ENCODE measurements at regions not wholly inside any gene's neighbourhood (a gene's known extent, or its start where the extent isn't known, plus 50 kb on each side); places are given as distances from the start of the nearest gene placed in this dataset.

GRCh38 chr1:69103705-69104385, 463.9 kb upstream of the LRRC7 start (continued):
- TF ChIP-seq ZBTB33 (IDR thresholded peaks at IDR 0.05) (no peak), YY1 (IDR thresholded peaks at IDR 0.05) (no peak), RXRA (IDR thresholded peaks at IDR 0.05) (no peak), SP1 (IDR thresholded peaks at IDR 0.05) (no peak), HNF4G (IDR thresholded peaks at IDR 0.05) (no peak), FOXA1 (IDR thresholded peaks at IDR 0.05) (no peak), TAF1 (conservative IDR thresholded peaks at IDR 0.05) (no peak), GABPA (IDR thresholded peaks at IDR 0.05 in 1 of 2, conservative IDR thresholded peaks at IDR 0.05 in 1 of 2) (no peak)
- TF ChIP-seq, protein P1, sequence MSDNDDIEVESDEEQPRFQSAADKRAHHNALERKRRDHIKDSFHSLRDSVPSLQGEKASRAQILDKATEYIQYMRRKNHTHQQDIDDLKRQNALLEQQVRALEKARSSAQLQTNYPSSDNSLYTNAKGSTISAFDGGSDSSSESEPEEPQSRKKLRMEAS (IDR thresholded peaks at IDR 0.05), result no peak

GRCh38 chr1:69104894-69105293, 462.8 kb upstream of the LRRC7 start:
- TF ChIP-seq YY1 (IDR thresholded peaks at IDR 0.05), result no peak
- peak; percentile 53 to 59 for TF ChIP-seq RXRA (IDR thresholded peaks at IDR 0.05)
- no peak for TF ChIP-seq JUND (IDR thresholded peaks at IDR 0.05)
- TF ChIP-seq FOXA1 (IDR thresholded peaks at IDR 0.05), result no peak
- peak in 1 of 2 donors; percentile 14 for TF ChIP-seq RAD21 (IDR thresholded peaks at IDR 0.05)
- TF ChIP-seq ATF3 (IDR thresholded peaks at IDR 0.05), result no peak
- no peak overlapping the region for H3K4me3 ChIP-seq (ENCODE audit: low read depth in 1 of 3, low read length in 3 of 3)
- H3K9ac ChIP-seq (ENCODE audit: low read depth in 1 of 2, low read length in 2 of 2), result no peak overlapping the region
- no peak overlapping the region for H3K27ac ChIP-seq (ENCODE audit: low read depth in 1 of 2, low read length in 2 of 2)
- DNase-seq (ENCODE audit: low spot score), result no peak
- no peaks in the 10 kb centered on the region for H3K27me3 ChIP-seq (ENCODE audit: control insufficient read depth in 4 of 4, insufficient read depth in 4 of 4, low read length in 3 of 4)
- H3K4me1 ChIP-seq (ENCODE audit: control insufficient read depth in 4 of 4, insufficient read depth in 4 of 4, low read length in 3 of 4), result no peaks in the 10 kb centered on the region
- H3K9me3 ChIP-seq (ENCODE audit: control insufficient read depth in 4 of 4, low read length in 3 of 4), result peaks cover 0 to 4% (median 0%) of the 10 kb centered on the region in 4 donors
- H3K36me3 ChIP-seq (ENCODE audit: control insufficient read depth in 4 of 4, insufficient read depth in 3 of 4, low read depth in 1 of 4, low read length in 3 of 4), result no peaks in the 10 kb centered on the region

GRCh38 chr1:69109277-69109676, 458.4 kb upstream of the LRRC7 start:
- no peaks in the 10 kb centered on the region for H3K27me3 ChIP-seq (ENCODE audit: control insufficient read depth in 4 of 4, insufficient read depth in 4 of 4, low read length in 3 of 4)
- no peaks in the 10 kb centered on the region for H3K9me3 ChIP-seq (ENCODE audit: control insufficient read depth in 4 of 4, low read length in 3 of 4)
- no peak for TF ChIP-seq FOXA1 (IDR thresholded peaks at IDR 0.05)
- no peak for TF ChIP-seq ZBTB33 (IDR thresholded peaks at IDR 0.05)
- TF ChIP-seq ATF3 (IDR thresholded peaks at IDR 0.05), result no peak
- TF ChIP-seq RAD21 (IDR thresholded peaks at IDR 0.05), result no peak
- TF ChIP-seq CTCF (IDR thresholded peaks at IDR 0.05; ENCODE audit: low read depth, low read length, missing input control), result no peak
- no peak for TF ChIP-seq HNF4A (conservative IDR thresholded peaks at IDR 0.05)
- no peak for TF ChIP-seq JUND (IDR thresholded peaks at IDR 0.05)
- TF ChIP-seq GABPA (IDR thresholded peaks at IDR 0.05 in 1 of 2, conservative IDR thresholded peaks at IDR 0.05 in 1 of 2), result no peak
- no peak for TF ChIP-seq NR2F2 (IDR thresholded peaks at IDR 0.05)
- TF ChIP-seq SP1 (IDR thresholded peaks at IDR 0.05), result no peak
- no peak for TF ChIP-seq REST (IDR thresholded peaks at IDR 0.05)
- no peak for TF ChIP-seq HNF4G (IDR thresholded peaks at IDR 0.05)
- no peak for TF ChIP-seq RXRA (IDR thresholded peaks at IDR 0.05)
- TF ChIP-seq, protein P1 (IDR thresholded peaks at IDR 0.05), result no peak
- no peak for TF ChIP-seq EGR1 (IDR thresholded peaks at IDR 0.05; ENCODE audit: low read depth in 2 of 2)
- H3K36me3 ChIP-seq (ENCODE audit: control insufficient read depth in 4 of 4, insufficient read depth in 3 of 4, low read depth in 1 of 4, low read length in 3 of 4), result no peaks in the 10 kb centered on the region
- no peak overlapping the region for H3K9ac ChIP-seq (ENCODE audit: low read depth in 1 of 2, low read length in 2 of 2)
- WGBS, result 85% methylated on average over 4 of the region's 4 CpGs
- H3K4me1 ChIP-seq (ENCODE audit: control insufficient read depth in 4 of 4, insufficient read depth in 4 of 4, low read length in 3 of 4), result no peaks in the 10 kb centered on the region
- H3K4me3 ChIP-seq (ENCODE audit: low read depth in 1 of 3, low read length in 3 of 3), result no peak overlapping the region
- DNase-seq (ENCODE audit: low spot score), result no peak
- H3K27ac ChIP-seq (ENCODE audit: low read depth in 1 of 2, low read length in 2 of 2), result no peak overlapping the region
